ENCODE measurements at regions not wholly inside any gene's neighbourhood (a gene's known extent, or its start where the extent isn't known, plus 50 kb on each side); places are given as distances from the start of the nearest gene placed in this dataset.

- no peak overlapping the region for H2AFZ ChIP-seq
- 100% methylated on average over 3 of the region's 3 CpGs for WGBS (ENCODE audit: low lambda C conversion rate, missing lambda C conversion rate)
- DNase-seq (ENCODE audit: low spot score): no peak
- no peak overlapping the region for H3K4me2 ChIP-seq
- no peaks in the 10 kb centered on the region for H3K36me3 ChIP-seq (replicated peaks; ENCODE audit: insufficient read depth, low read depth)
- no peaks in the 10 kb centered on the region for H3K79me2 ChIP-seq
- no peaks in the 10 kb centered on the region for H3K4me1 ChIP-seq (ENCODE audit: insufficient read depth)
- H3K27ac ChIP-seq: no peak overlapping the region
- TF ChIP-seq CTCF (IDR thresholded peaks at IDR 0.05; ENCODE audit: poor library complexity) (no peak), EZH2phosphoT487 (IDR thresholded peaks at IDR 0.05; ENCODE audit: low read depth, severe bottlenecking, unreplicated experiment) (no peak), EZH2 (IDR thresholded peaks at IDR 0.05; ENCODE audit: borderline replicate concordance) (no peak)
- H3K9me2 ChIP-seq (replicated peaks; ENCODE audit: insufficient read depth): no peaks in the 10 kb centered on the region
- no peak overlapping the region for H3K4me3 ChIP-seq
- no peaks in the 10 kb centered on the region for H4K20me1 ChIP-seq (ENCODE audit: insufficient read depth, poor library complexity, severe bottlenecking)
- H3K27me3 ChIP-seq: no peaks in the 10 kb centered on the region
- no peaks in the 10 kb centered on the region for H3K9me3 ChIP-seq (ENCODE audit: low read depth)
Measured at GRCh38 chr4:31080887-31081286, 360.7 kb downstream of the PCDH7 start.

DNA sequence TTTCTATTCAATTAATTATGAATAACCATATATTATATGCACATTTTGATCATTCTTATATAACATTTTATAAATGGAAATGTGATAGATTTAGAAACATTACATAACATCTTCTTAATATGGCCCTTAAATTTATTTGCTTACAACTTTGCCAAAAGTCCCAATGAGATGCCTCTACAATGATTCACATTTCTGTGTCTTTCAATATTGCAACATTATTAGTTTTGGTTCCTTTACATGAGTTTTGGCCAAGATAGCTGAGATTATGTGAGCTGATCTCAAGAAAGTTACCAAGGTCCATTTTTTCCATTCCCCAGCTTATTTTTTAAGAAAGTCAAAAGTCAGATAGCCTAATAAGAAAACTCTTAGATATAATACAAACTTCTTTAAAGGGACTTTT lies 361.2 kb downstream of the PCDH7 start:
- H3K4me1 ChIP-seq (ENCODE audit: insufficient read depth): no peaks in the 10 kb centered on the region
- TF ChIP-seq EZH2 (IDR thresholded peaks at IDR 0.05; ENCODE audit: borderline replicate concordance) (no peak), EZH2phosphoT487 (IDR thresholded peaks at IDR 0.05; ENCODE audit: low read depth, severe bottlenecking, unreplicated experiment) (no peak), CTCF (IDR thresholded peaks at IDR 0.05; ENCODE audit: poor library complexity) (no peak)
- no peak overlapping the region for H3K4me3 ChIP-seq
- H3K4me2 ChIP-seq: no peak overlapping the region
- H3K36me3 ChIP-seq (replicated peaks; ENCODE audit: insufficient read depth, low read depth): no peaks in the 10 kb centered on the region
- H3K27ac ChIP-seq: no peak overlapping the region
- no peak overlapping the region for H2AFZ ChIP-seq
- H3K9me3 ChIP-seq (ENCODE audit: low read depth): no peaks in the 10 kb centered on the region
- no peaks in the 10 kb centered on the region for H3K27me3 ChIP-seq
- no peaks in the 10 kb centered on the region for H4K20me1 ChIP-seq (ENCODE audit: insufficient read depth, poor library complexity, severe bottlenecking)
- H3K79me2 ChIP-seq: no peaks in the 10 kb centered on the region
- no peaks in the 10 kb centered on the region for H3K9me2 ChIP-seq (replicated peaks; ENCODE audit: insufficient read depth)
- DNase-seq (ENCODE audit: low spot score): no peak

GRCh38 chr4:31083456-31083855 lies 363.3 kb downstream of the PCDH7 start:
- no peaks in the 10 kb centered on the region for H3K79me2 ChIP-seq
- no peaks in the 10 kb centered on the region for H3K9me2 ChIP-seq (replicated peaks; ENCODE audit: insufficient read depth)
- no peaks in the 10 kb centered on the region for H3K27me3 ChIP-seq
- no peaks in the 10 kb centered on the region for H3K9me3 ChIP-seq (ENCODE audit: low read depth)
- no peak for TF ChIP-seq CTCF (IDR thresholded peaks at IDR 0.05; ENCODE audit: poor library complexity)
- no peak for TF ChIP-seq EZH2phosphoT487 (IDR thresholded peaks at IDR 0.05; ENCODE audit: low read depth, severe bottlenecking, unreplicated experiment)
- TF ChIP-seq EZH2 (IDR thresholded peaks at IDR 0.05; ENCODE audit: borderline replicate concordance): no peak
- no peak for DNase-seq (ENCODE audit: low spot score)
- 40% methylated on average over 3 of the region's 3 CpGs for WGBS (ENCODE audit: low lambda C conversion rate, missing lambda C conversion rate)
- H3K27ac ChIP-seq: no peak overlapping the region
- no peaks in the 10 kb centered on the region for H3K36me3 ChIP-seq (replicated peaks; ENCODE audit: insufficient read depth, low read depth)
- H3K4me2 ChIP-seq: no peak overlapping the region
- H3K4me1 ChIP-seq (ENCODE audit: insufficient read depth): peaks cover 3% of the 10 kb centered on the region
- no peak overlapping the region for H3K4me3 ChIP-seq
- H4K20me1 ChIP-seq (ENCODE audit: insufficient read depth, poor library complexity, severe bottlenecking): no peaks in the 10 kb centered on the region
- no peak overlapping the region for H2AFZ ChIP-seq

DNA sequence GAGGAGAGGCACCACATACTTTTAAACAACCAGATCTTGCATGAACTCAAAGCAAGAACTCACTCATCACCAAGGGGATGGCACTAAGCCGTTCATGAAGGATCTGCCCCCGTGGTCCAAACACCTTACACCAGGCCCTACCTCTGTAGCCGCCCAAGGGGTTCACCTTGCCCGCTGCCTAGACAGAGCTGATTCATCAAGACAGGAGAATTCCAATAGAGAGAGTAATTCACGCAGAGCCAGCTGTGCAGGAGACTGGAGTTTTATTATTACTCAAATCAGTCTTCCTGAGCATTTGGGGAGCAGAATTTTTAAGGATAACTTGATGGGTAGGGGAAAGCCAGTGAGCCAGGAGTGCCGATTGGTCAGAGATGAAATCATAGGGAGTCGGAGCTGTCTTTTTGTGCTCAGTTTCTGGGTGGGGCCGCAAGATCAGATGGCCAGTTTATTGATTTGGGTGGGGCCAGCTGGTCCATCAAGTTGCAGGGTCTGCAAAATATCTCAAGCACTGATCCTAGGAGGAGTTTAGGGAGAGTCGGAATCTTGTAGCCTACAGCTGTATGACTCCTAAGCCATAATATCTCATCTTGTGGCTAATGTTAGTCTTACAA lies 364.7 kb downstream of the PCDH7 start:
- Histone ChIP-seq H3K79me2 (no peaks in the 10 kb centered on the region), H2AFZ (no peak overlapping the region), H4K20me1 (ENCODE audit: insufficient read depth, poor library complexity, severe bottlenecking) (no peaks in the 10 kb centered on the region), H3K9me3 (ENCODE audit: low read depth) (no peaks in the 10 kb centered on the region), H3K27ac (no peak overlapping the region), H3K9me2 (replicated peaks; ENCODE audit: insufficient read depth) (no peaks in the 10 kb centered on the region), H3K36me3 (replicated peaks; ENCODE audit: insufficient read depth, low read depth) (no peaks in the 10 kb centered on the region), H3K4me2 (peak overlapping the region; percentile 4), H3K27me3 (no peaks in the 10 kb centered on the region), H3K4me1 (ENCODE audit: insufficient read depth) (peaks cover 5% of the 10 kb centered on the region), H3K4me3 (no peak overlapping the region)
- no peak for DNase-seq (ENCODE audit: low spot score)
- 72% methylated on average over 9 of the region's 9 CpGs for WGBS (ENCODE audit: low lambda C conversion rate, missing lambda C conversion rate)
- TF ChIP-seq CTCF (IDR thresholded peaks at IDR 0.05; ENCODE audit: poor library complexity) (no peak), EZH2phosphoT487 (IDR thresholded peaks at IDR 0.05; ENCODE audit: low read depth, severe bottlenecking, unreplicated experiment) (no peak), EZH2 (IDR thresholded peaks at IDR 0.05; ENCODE audit: borderline replicate concordance) (no peak)
